Prostate gland (tissue), 2 donors: ENCODE measurements at regions not wholly inside any gene's neighbourhood (a gene's known extent, or its start where the extent isn't known, plus 50 kb on each side); places are given as distances from the start of the nearest gene placed in this dataset.

Source experiments
- DNase-seq: peaks from one replicate; pipeline ENCODE4 v3.0.0-alpha.2; 2019; ENCODE audit warnings: low spot score
- H3K27ac ChIP-seq, 2 donors: fragments of 200-600 bp; sonication (generic); 2 replicates each; pipeline ENCODE4 v1.5.1; 2017 to 2019
- H3K27me3 ChIP-seq: fragments of 200-600 bp; sonication (generic); replicated peaks from 2 replicates; pipeline ENCODE4 v1.5.1; 2019; ENCODE audit not compliant: insufficient read depth
- H3K36me3 ChIP-seq, 2 donors: fragments of 200-600 bp; sonication (generic); 1 replicate in 1 of 2; 2 replicates in 1 of 2; pipeline versions ENCODE4 v1.5.1 to v1.8.1; 2017 to 2019
- H3K4me1 ChIP-seq: fragments of 200-600 bp; sonication (generic); replicated peaks from 2 replicates; pipeline ENCODE4 v1.5.1; 2019
- H3K4me3 ChIP-seq, 2 donors: fragments of 200-600 bp; sonication (generic); 2 replicates each; pipeline ENCODE4 v1.5.1; 2017 to 2019
- H3K9me3 ChIP-seq: fragments of 200-600 bp; sonication (generic); 2 replicates; pipeline ENCODE4 v1.5.1; 2017
- CTCF ChIP-seq, 4 experiments: fragments of 200-600 bp in 2 of 4; fragments of 450-650 bp in 2 of 4; sonication (generic) in 2 of 4; IDR thresholded peaks; 1 replicate in 3 of 4; 2 replicates in 1 of 4; pipeline ENCODE4 v1.5.1; 2016 to 2019; ENCODE audit warnings: antibody characterized with exemption in 4 of 4, mild to moderate bottlenecking in 2 of 4, moderate library complexity in 2 of 4
- POLR2A ChIP-seq: fragments of 450-650 bp; IDR thresholded peaks from one replicate; pipeline ENCODE4 v1.6.1; 2016; ENCODE audit warnings: antibody characterized with exemption, mild to moderate bottlenecking
- POLR2AphosphoS5 ChIP-seq: sonication (generic); formaldehyde crosslinking; IDR thresholded peaks from one replicate; pipeline ENCODE4 v1.6.1; 2017; ENCODE audit warnings: antibody characterized with exemption
- WGBS: methylation state at CpG from one replicate; pipeline ENCODE4 v1.1.5; 2018; 5-methylcytosine and 5-hydroxymethylcytosine counted together
- intact Hi-C: fragments of 100-400 bp; cut with DNase I; formaldehyde crosslinking; loops from one replicate; pipeline ENCODE4 v1.14.2; 2022

- Histone ChIP-seq H3K4me1 (no peaks in the 10 kb centered on the region), H3K36me3 (no peaks in the 10 kb centered on the region), H3K9me3 (no peaks in the 10 kb centered on the region), H3K4me3 (no peak overlapping the region), H3K27me3 (no peaks in the 10 kb centered on the region), H3K27ac (no peak overlapping the region)
- DNase-seq = no peak
- TF ChIP-seq POLR2AphosphoS5 = no peak
- no peak for TF ChIP-seq CTCF (IDR thresholded peaks at IDR 0.05)
- no peak for TF ChIP-seq POLR2A
- intact Hi-C loops = no loop called here
- 73% methylated on average over 2 of the region's 2 CpGs for WGBS
These were observed 1082.3 kb downstream of the SUCLG1 start for GRCh38 chr2:83376731-83377130.

- Histone ChIP-seq H3K36me3 (no peaks in the 10 kb centered on the region), H3K27ac (no peak overlapping the region), H3K9me3 (no peaks in the 10 kb centered on the region), H3K27me3 (no peaks in the 10 kb centered on the region), H3K4me3 (no peak overlapping the region), H3K4me1 (no peaks in the 10 kb centered on the region)
- intact Hi-C loops = no loop called here
- DNase-seq = no peak
- 62% methylated on average over 2 of the region's 2 CpGs for WGBS
- TF ChIP-seq CTCF (IDR thresholded peaks at IDR 0.05) = no peak
- TF ChIP-seq POLR2A = no peak
- TF ChIP-seq POLR2AphosphoS5 = no peak
These were observed 1088.7 kb downstream of the SUCLG1 start for GRCh38 chr2:83370419-83370762.

GRCh38 chr2:83369601-83370418 is 1089.3 kb downstream of the SUCLG1 start:
- no peak for TF ChIP-seq POLR2A
- no peak for TF ChIP-seq POLR2AphosphoS5
- TF ChIP-seq CTCF (IDR thresholded peaks at IDR 0.05) = no peak
- intact Hi-C loops = no loop called here
- Histone ChIP-seq H3K4me1 (no peaks in the 10 kb centered on the region), H3K36me3 (no peaks in the 10 kb centered on the region), H3K27ac (no peak overlapping the region), H3K9me3 (no peaks in the 10 kb centered on the region), H3K27me3 (no peaks in the 10 kb centered on the region), H3K4me3 (no peak overlapping the region)
- no peak for DNase-seq
- 91% methylated on average over 6 of the region's 6 CpGs for WGBS

- no peak overlapping the region for H3K4me3 ChIP-seq
- TF ChIP-seq POLR2A = no peak
- TF ChIP-seq POLR2AphosphoS5 = no peak
- TF ChIP-seq CTCF (IDR thresholded peaks at IDR 0.05) = no peak
- DNase-seq = no peak
- 43% methylated on average over 3 of the region's 3 CpGs for WGBS
- H3K36me3 ChIP-seq = no peaks in the 10 kb centered on the region
- intact Hi-C loops = no loop called here
- no peaks in the 10 kb centered on the region for H3K9me3 ChIP-seq
- no peaks in the 10 kb centered on the region for H3K4me1 ChIP-seq
- H3K27ac ChIP-seq = no peak overlapping the region
- H3K27me3 ChIP-seq = no peaks in the 10 kb centered on the region
These were observed 1090.2 kb downstream of the SUCLG1 start for GRCh38 chr2:83368916-83369315.

- no peaks in the 10 kb centered on the region for H3K4me1 ChIP-seq
- intact Hi-C loops = no loop called here
- H3K9me3 ChIP-seq = no peaks in the 10 kb centered on the region
- no peaks in the 10 kb centered on the region for H3K36me3 ChIP-seq
- no peaks in the 10 kb centered on the region for H3K27me3 ChIP-seq
- no peak for DNase-seq
- WGBS = 45% methylated on average over 2 of the region's 2 CpGs
- no peak overlapping the region for H3K27ac ChIP-seq
- no peak for TF ChIP-seq CTCF (IDR thresholded peaks at IDR 0.05)
- TF ChIP-seq POLR2A = no peak
- no peak for TF ChIP-seq POLR2AphosphoS5
- H3K4me3 ChIP-seq = no peak overlapping the region
These were observed 1090.6 kb downstream of the SUCLG1 start for GRCh38 chr2:83368461-83368860.
